Fibroblast of gingiva (primary cell): ENCODE measurements at regions not wholly inside any gene's neighbourhood (a gene's known extent, or its start where the extent isn't known, plus 50 kb on each side); places are given as distances from the start of the nearest gene placed in this dataset.
A peak's percentile ranks its signal among the peaks of the same experiment; 100 is the strongest.

Source experiments
- DNase-seq: peaks from one replicate; pipeline ENCODE4 v3.0.0-alpha.2; 2011; ENCODE audit warnings: low read depth

DNA sequence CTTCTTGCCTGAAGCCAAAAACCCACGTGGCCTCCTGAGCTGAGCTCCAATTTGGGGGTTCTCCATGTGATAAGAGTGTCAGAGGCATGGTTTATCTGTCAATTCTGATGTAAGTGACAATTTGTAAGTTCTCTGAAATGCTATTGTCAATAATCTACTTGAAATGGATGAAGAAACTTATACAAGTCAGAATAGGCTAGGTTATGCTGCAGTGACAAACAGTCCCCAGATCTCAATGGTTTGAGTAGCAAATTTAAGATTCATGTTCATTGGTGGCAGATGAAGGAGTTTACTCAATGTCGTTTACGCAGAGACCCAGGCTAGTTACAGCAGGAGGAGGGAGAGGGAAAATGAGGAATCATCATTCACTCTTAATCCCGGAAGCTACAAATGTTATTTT, 352.4 kb downstream of the KIF16B start:
- no peak for DNase-seq

DNA sequence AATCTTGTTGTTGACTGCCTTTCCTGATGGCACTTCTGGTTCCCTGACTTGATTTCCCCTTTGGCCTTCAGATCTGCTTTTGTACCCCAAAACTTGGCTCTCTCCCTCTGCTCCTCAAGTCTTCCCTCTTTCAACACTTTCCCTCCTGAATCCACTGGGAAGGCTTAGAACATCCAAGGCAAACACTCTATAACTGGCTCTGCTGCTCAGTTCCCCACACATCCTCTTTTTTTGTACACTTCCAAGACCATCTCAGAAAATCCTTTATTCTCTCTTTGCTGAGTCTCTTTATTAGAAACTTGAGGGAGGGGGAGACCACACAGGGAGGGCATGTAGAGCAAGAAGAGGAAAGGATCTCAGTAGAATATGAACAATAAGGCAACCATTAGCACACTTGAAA, 354.1 kb downstream of the KIF16B start:
- DNase-seq: no peak

DNA sequence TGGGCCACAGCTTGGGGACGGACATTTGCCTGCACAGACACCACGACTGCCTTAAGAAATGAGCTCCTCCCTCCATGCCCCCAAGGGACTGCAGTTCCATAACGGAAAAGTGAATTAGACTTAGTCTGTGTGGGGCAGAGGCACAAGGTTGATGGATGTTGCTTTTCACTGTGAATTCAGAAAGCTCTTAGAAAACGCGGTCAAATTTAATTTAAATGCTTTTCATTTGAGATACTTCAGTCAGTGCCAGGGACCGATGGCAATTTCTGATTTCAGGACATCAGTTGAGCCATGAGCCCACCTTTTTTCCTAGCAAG, 356.4 kb downstream of the KIF16B start:
- DNase-seq: no peak

DNA sequence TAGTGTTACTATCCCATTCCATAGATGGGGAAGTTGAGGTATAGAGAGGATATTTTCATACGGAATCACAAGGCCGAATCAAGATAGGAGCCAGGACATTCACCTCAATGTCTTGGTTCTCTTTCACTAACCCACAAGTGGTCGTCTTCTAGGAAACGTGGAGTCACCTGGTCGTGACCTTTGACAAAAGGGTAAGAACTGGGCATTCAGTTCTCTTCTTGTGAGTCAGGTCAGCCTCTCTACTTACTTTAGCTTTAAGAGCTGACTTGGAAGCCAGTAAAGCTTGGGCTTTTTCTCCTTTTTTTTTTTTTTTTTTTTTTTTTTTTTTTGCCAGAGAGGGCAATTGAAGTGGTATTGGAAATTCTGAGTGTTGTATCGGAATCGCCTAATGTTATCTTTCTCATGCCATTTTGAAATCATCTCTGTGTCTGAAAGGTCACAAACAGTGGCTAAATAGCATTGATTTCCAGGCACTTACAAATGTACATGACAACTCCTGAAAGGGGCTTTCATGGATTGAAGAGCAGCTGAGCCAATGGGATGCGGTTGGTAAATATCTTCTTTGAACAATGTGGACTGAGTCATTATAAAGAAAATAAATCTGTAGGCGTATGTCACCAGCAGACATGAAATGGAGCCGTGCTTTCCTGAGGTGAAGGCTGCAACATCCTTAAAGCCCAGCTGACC, 356.9 kb downstream of the KIF16B start:
- no peak for DNase-seq

DNA sequence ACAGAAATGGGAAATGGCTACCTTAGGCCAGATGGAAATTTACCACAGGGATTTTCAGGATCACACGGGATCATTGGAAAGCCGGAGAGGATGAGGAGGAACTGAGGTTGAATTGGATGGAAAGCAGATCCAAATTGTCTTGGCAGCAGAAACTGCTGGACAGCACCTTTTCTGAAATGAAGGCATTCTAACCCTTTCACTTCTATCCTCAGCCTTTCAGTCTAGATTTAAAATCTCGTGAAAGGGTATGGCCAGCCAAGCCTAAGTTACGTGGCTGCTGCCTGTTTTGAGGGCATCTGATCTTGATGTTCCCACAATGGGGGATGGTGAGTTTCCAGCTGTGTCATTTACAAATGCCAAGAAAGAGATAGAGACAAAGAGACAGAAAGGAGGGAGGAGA, 358.2 kb downstream of the KIF16B start:
- DNase-seq: no peak

DNA sequence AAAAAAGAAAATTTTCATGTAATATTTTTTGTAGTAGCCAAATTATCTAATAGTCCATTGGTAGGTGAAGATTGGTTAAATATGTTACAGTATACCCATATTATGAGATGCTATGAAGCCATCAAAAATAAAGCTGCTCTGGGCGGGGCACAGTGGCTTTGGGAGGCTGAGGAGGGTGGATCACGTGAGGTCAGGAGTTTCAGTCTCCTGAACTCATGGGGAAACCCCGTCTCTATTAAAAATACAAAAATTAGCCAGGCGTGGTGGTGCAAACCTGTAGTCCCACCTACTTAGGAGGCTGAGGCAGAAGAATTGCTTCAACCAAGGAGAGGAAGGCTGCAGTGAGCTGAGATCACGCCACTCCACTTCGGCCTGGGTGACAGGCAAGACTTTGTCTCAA, 360.5 kb downstream of the KIF16B start:
- DNase-seq: no peak

DNA sequence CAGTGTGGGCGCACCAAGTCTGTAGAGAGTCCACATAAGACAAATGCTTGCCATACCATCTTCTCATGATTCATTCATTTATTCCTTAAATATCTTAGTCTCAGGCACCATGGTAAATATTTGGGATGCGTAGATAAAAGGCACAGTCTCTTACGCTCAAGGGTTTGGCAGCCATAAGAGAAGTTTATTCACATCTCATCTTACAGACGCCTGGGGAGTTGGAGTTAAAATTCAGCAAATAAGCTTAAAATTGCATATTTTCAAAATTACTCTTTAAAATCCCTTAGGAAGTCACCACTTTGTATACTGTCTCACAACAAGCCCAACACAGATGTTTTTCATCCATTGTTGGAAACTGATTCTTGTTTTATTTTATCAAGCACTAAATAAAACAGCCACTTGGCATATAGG, 363.3 kb downstream of the KIF16B start:
- DNase-seq: peak; percentile 46

DNA sequence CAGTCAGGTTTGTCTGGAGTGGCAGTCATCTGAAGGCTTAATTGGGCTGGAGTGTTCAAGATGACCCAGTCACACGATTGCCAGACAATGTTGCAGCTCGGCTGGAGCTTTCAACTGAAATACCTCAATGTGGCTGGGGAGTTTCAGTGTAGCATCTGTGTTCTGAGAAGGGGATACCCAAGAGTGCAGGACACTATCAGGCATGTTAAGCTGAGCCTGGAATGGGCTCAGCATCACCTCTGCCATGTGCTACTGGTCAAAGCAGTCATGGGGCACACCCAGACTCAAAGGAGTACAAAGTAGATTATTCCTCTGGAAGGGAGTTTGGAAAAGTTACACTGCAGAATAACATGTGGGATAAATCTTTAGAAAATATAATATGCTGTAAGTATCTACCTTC, 363.9 kb downstream of the KIF16B start:
- no peak for DNase-seq

DNA sequence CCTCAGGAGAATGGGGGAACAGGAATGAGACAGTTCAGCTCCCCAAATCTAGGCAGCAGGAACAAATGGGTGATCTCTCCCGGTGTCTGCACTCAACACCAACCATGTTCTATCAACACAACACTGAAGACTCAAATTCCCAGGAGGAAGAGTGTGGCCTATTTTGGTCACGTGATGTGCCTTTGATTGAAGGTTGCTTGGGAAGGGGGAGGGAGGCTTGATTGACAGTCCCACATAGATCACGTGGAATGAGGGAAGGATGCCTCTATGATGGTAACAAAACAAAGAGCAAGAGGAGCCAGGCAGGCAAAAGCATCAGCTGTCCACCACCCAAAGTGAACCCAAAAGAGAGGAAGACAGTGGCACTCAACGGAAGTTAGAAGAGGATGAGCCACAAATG, 364.8 kb downstream of the KIF16B start:
- DNase-seq: no peak

DNA sequence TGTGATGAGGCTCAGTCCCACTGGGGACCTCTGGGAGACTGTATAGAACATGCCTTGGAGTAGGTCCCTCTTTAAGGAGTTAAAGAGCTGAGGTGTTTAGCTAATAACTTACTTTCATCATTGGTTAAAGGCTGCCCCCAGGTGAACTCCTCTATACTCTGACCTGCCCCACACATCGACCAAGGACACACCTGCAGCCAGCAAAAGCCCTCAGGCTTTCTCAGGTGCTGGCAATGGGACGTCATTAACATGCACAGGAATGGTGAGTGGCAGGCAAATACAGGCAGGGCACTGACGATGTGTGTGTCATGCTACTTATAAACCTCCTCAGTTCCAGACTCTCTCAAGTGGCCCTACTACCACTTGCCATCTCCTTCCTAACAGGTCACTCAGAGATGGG, 366.4 kb downstream of the KIF16B start:
- no peak for DNase-seq

DNA sequence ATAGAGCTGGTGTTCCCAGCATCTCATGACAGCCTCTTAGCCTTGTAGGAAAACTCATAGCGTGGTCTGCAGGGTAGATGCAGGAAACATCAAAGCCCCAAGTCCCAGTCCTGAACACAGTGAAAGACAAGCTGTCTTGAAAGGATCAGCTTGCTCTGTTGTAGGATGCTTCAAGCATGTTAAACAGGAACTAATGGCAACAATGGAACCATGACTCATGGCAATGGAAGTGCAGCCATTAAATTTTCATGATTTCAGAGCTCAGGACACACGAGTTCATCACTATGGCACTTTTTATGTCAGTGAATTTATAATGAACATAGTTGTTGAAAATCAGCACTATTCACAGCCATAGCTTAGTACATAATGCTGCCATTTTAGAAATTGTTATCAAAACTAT, 367.7 kb downstream of the KIF16B start:
- no peak for DNase-seq

DNA sequence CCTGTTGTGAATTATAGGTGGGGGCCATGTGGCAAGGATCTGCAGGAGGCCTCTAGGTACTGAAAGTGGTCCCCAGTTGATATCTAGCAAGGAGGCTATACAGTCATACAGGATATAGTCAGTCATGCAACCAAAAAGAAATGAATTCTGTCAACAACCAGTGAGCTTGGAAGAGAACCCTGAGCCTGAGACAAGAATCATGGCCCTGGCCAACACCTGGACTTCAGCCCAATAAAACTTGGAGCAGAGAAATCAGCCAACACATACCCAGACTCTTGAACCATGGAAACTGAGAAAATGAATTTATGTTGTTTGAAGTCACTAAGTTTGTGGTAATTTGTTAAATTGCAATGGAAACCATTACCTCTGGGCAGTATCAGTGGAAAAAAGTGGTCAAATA, 370.2 kb downstream of the KIF16B start:
- no peak for DNase-seq

DNA sequence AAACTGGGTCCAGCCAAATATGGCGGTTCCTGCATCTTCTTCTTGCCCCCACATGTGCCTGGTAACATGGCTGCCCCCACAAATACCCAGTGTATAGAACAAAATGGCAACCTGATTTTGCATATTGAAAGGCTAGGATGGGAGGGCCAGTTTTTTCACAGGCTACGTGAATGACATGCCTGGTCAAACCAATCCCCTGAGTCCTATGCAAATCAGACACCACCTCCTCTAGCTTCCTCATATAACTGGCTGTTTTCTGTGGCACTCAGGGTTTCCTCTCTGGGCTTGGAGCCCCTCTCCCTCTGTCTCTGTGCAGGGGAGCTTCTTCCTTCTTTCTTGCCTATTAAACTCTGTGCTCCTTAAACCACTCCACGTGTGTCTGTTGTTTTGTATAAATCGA, 372.1 kb downstream of the KIF16B start:
- DNase-seq: no peak

DNA sequence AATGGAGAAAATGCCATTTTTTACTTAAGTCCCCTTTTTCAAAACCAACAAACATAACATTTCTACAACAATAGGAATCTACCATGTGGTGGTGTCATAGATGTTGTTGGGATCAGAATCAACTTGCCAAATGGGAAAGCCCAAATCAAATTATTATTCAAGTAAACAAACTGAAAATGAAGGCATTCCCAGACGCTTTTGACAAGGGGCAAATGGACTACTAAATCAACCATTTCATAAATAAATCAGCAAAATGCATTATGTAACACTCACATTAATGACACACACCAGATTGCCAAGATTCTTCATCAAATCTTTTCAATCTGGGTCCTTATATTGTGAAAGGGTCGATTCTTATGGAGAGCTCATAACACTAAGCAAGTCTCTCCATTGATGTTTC, 375.6 kb downstream of the KIF16B start:
- no peak for DNase-seq

DNA sequence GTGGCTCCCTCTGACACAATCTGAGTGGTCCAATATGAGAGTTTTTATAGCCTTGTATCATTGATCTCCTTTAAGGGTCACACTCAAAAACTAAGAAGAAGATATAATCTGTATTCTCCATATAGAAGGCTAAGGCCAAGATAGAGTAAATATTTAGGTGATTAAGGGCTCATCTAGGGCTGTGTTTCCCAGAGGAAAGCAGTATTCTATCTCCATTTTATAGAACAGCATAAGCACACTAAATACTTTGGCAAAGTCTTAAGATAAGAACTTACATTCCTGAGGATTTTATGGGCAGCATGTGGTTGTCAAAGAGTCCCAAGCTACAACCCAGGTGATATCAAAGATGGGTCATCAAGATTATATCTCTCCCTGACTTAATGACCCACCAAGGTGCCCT, 377.6 kb downstream of the KIF16B start:
- no peak for DNase-seq

DNA sequence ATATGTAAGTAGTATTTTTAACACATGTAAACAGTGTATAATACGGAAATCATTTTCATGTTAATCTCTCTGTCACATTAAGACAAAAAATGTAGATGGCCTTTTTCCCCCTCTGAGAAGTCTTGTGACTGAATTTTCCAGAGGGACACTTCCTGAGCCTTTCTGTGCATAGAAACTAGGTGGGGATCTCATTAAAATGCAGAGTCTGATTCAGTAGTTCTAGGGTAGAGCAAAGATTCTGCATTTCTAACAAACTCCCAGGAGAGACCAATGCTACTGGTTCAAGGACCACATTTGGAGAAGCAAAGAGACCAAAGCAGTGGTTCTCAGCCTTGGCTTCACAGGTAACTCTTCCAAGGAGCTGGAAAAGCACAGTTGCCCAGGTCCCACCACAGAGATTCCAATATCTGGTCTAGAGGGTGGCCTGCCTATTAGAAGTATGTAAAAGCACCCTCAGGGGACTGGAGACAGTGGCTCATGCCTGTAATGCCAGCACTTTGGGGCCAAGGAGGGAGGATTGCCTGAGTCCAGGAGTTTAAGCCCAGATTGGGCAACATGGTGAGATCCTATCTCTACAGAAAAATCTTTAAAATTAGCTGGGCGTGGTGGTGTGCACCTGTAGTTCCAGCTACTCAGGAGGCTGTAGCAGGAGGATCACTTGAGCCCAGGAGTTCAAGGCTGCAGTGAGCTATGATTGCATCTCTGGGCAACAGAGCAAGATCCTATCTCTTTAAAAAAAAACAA, 378.5 kb downstream of the KIF16B start:
- no peak for DNase-seq

DNA sequence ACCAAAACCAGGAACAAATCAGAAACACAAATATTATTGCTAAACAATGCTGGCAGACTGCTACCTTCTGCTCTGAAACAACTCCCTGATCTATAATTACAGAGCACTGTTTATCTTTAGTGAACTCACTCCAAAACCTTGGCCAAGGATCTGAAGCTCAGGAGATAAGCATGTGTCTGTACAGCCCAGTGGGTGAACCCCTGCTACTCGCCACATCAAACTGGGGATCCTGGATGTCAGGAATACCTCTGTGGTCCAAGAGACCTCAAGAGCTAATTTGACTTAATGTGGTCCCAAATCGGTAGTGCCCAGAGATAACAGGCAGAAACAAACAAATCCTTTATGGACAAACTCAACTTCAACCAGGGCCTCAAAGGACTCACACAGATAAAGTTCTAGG, 381.8 kb downstream of the KIF16B start:
- no peak for DNase-seq

DNA sequence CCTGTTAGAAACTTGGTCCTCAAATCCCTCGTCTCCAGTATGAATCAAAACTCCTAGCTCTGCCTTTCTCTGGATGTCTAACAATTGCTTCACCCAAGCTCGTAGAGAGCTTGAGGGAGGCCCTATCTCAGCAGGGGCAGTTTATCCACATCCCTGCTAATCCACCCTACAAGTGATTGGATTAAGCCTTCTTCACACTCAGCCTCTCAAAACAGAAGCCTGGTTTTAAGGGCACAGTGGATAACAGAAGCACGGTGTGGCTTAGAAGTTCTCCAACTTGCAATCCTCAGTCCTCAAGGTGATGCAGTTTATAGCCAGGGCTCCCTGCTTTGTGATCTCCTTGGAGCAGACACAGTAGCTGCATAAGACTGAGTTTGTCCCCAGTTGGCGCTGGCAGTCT, 383.9 kb downstream of the KIF16B start:
- no peak for DNase-seq

DNA sequence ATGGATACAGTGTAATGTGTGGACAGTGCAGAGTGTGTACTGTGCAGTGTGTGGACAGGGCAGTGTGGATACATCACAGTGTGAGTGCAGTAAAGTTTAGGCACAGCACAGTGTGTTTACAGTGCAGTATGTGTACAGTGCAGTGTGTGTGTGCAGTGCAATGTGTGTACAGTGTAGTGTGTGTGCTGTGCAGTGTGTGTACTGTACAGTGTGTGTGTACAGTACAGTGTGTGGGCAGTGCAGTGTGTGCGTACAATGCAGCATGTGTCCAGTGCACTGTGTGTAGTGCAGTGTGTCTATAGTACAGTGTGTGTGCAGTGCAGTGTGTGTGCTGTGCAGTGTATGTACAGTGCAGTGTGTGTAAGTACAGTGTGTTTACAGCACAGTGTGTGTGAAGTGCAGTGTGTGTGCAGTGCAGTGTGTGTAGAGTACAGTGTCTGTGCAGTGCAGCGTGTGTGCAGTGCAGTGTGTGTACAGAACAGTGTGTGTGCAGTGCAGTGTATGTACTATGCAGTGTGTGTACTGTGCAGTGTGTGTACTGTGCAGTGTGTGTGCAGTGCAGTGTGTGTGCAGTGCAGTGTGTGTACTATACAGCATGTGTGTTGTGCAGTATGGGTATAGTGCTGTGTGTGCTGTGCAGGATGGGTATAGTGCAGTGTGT, 385.2 kb downstream of the KIF16B start:
- no peak for DNase-seq

DNA sequence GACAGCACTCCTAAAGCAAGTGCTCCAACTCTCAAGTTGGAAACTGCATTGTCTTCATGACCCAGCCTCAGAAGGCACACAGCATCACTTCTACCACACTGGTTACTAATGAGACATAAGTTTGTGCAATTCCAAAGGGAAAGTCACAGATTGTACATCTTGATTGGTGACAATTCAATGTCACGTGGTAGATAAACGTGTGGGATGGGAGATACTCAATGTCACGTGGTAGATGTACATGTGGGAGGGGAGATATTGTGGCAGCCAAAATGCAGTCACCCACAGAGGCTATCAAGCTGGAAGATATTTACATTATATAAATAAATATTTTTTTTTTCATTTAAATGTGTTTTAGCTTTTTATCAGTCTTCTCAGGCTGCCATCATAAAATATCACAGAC, 393.3 kb downstream of the KIF16B start:
- no peak for DNase-seq

DNA sequence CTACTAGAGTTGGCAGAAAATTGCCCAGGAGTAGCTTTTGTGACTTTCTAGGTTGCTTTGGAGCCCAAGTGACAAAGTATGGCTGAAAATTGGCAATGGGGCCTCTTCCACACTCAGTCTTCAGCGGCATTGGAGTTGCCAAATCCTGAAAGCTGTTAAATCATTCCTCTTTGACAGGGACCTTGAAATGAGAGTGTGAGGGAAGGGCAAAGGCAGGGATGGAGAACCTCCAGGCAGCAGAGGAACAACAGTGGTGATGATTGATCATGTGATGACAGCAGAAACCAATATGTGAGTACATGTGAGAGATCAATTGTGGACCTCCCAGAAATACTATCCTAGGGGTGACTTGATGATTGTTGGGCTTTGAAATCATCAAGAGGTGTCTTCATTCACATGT, 393.9 kb downstream of the KIF16B start:
- no peak for DNase-seq

DNA sequence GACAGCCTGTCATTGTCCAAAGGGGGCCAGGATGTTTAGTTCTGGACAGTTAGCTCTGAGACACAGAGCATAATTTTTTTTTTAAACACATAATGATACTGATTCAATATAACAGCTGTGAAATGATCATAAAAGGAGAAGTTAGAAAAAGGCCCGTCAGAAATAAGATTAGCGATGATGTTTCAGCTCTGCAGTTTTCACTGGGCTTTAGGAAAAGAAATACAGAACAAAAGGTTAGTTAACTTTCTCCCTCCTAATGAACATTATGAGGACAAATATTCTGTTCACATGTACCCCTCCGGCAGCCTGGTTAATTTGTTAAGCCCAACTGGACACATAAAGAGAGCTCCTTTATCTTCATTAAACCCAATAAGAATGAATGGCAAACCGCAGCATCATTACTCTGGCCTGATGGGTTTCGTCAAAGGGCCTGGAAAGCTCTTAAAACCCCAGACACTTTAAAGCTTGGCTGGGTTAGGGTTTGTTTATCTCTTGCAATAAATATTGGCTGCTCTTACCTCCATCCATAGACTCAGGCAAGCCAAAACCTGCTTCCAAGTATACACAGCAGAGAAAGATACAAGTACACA, 394.6 kb downstream of the KIF16B start:
- no peak for DNase-seq

DNA sequence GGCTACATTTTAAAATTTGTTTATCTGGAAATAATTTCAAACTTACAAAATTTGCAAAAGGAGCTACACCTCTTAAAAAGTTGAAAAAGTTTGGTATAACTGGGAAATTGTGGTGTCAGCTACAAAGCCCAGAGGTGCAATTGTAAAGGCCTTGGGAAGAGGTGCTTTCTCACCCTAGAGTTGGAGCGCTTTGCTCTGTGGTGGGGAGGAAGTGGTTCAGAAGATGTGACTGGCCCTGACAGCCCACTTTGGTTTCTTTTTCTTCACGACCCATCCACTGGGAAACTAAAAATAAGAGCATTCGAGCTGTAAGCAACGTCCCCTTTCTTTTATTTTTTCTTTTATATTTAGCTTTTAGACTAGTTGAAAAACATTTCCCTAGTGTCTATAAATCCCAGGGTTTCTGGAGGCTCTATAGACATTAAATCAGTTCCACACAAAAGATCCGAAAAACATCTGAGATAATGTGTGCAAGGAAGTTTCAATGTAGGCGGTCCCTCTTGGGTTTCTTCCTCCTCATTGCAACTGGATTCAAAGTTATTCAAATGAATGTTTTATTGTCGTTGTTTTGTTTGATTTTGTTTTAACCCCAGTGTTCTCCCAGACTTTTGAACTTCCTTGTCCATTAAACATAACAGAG, 397.8 kb downstream of the KIF16B start:
- DNase-seq: no peak
